Activated CD8-positive, alpha-beta T cell treated with anti-CD3 and anti-CD28 coated beads, Interleukin-2, amount 10 ng/mL, durations not matched to agents 7 days and 5 days (primary cell): ENCODE measurements at regions not wholly inside any gene's neighbourhood (a gene's known extent, or its start where the extent isn't known, plus 50 kb on each side); places are given as distances from the start of the nearest gene placed in this dataset.

ENCODE experiments used
- ATAC-seq: fragments of 150-1000 bp; cut with Tn5 transposase; one replicate; pipeline ENCODE4 v1.10.0; 2021; ENCODE audit warnings: moderate library complexity
- CTCF ChIA-PET: fragments of 350-600 bp; sonication (Branson Sonifier 250); formaldehyde crosslinking; loops from one replicate; lab custom pipeline; 2021; ENCODE audit warnings: antibody characterized with exemption; lab: Charles Lee
- POLR2A ChIA-PET: fragments of 350-600 bp; sonication (Branson Sonifier 250); formaldehyde crosslinking; loops from one replicate; lab custom pipeline; 2021; ENCODE audit warnings: antibody characterized with exemption; lab: Charles Lee
- DNase-seq: peaks from one replicate; pipeline ENCODE4 v3.0.0-alpha.2; 2020
- H3K27ac Mint-ChIP-seq: one replicate; pipeline ENCODE4 v1.8.0; 2021; ENCODE audit warnings: mild to moderate bottlenecking, mixed read lengths
- H3K27me3 Mint-ChIP-seq: one replicate; pipeline ENCODE4 v1.8.0; 2021; ENCODE audit warnings: low read depth, mixed read lengths
- H3K36me3 Mint-ChIP-seq: one replicate; pipeline ENCODE4 v1.8.0; 2021; ENCODE audit warnings: low read depth, mixed read lengths
- H3K4me1 Mint-ChIP-seq: one replicate; pipeline ENCODE4 v1.8.0; 2021; ENCODE audit warnings: low read depth, mixed read lengths
- H3K4me3 Mint-ChIP-seq: one replicate; pipeline ENCODE4 v1.8.0; 2021; ENCODE audit warnings: mild to moderate bottlenecking, mixed read lengths
- H3K9me3 Mint-ChIP-seq: one replicate; pipeline ENCODE4 v1.8.0; 2022; ENCODE audit warnings: mixed read lengths; ENCODE audit not compliant: insufficient read depth

- no peak for ATAC-seq
- Mint-ChIP-seq H3K9me3 (no peaks in the 10 kb centered on the region), H3K27me3 (no peaks in the 10 kb centered on the region), H3K27ac (no peak overlapping the region), H3K4me3 (no peak overlapping the region), H3K4me1 (no peaks in the 10 kb centered on the region), H3K36me3 (no peaks in the 10 kb centered on the region)
- ChIA-PET CTCF (no interaction called here), POLR2A (no interaction called here)
- DNase-seq, result no peak
Measured at GRCh38 chr4:1536579-1537409, 130.6 kb upstream of the NKX1-1 start.

- POLR2A ChIA-PET, result no interaction called here
- H3K36me3 Mint-ChIP-seq, result no peaks in the 10 kb centered on the region
- H3K4me3 Mint-ChIP-seq, result no peak overlapping the region
- DNase-seq (no peak), ATAC-seq (no peak)
- H3K27me3 Mint-ChIP-seq, result no peaks in the 10 kb centered on the region
- H3K4me1 Mint-ChIP-seq, result no peaks in the 10 kb centered on the region
- H3K9me3 Mint-ChIP-seq, result no peaks in the 10 kb centered on the region
- CTCF ChIA-PET, result no interaction called here
- H3K27ac Mint-ChIP-seq, result no peak overlapping the region
Measured at GRCh38 chr4:1535926-1536578, 129.8 kb upstream of the NKX1-1 start.

DNA sequence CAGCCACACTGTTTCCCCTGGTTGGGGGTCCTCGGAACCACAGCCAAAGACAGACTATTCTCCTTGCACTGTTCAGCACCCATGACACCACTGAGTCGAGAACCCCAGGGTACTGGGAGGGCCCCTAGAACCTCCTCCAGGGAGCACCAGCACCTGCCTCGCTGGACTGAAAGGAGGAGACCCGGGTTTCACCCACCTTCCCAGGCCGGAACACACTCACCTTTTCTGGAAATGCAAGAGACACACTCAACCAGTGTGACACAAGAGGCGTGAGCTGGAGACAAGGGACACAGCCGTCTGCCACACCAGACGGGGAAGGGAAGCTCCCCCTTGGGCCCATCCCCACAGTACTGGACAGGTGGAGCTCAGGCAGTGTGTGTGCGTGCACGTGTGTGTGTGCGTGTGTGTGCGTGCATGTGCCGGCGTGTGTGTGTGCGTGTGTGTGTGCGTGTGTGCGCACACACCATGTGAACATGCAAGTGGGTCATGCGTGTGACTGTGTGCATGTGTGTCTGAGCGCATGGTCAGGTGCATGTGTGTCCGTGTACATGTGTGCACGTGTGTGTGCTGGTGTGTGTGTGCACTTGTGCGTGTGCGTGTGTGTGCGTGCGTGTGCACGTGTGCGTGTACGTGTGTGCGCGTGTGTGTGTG, 128.8 kb upstream of the NKX1-1 start:
- Mint-ChIP-seq H3K4me3 (no peak overlapping the region), H3K4me1 (no peaks in the 10 kb centered on the region), H3K36me3 (no peaks in the 10 kb centered on the region), H3K27ac (no peak overlapping the region), H3K27me3 (no peaks in the 10 kb centered on the region), H3K9me3 (no peaks in the 10 kb centered on the region)
- CTCF ChIA-PET, result no interaction called here
- DNase-seq, result no peak
- POLR2A ChIA-PET, result no interaction called here
- ATAC-seq, result no peak

DNA sequence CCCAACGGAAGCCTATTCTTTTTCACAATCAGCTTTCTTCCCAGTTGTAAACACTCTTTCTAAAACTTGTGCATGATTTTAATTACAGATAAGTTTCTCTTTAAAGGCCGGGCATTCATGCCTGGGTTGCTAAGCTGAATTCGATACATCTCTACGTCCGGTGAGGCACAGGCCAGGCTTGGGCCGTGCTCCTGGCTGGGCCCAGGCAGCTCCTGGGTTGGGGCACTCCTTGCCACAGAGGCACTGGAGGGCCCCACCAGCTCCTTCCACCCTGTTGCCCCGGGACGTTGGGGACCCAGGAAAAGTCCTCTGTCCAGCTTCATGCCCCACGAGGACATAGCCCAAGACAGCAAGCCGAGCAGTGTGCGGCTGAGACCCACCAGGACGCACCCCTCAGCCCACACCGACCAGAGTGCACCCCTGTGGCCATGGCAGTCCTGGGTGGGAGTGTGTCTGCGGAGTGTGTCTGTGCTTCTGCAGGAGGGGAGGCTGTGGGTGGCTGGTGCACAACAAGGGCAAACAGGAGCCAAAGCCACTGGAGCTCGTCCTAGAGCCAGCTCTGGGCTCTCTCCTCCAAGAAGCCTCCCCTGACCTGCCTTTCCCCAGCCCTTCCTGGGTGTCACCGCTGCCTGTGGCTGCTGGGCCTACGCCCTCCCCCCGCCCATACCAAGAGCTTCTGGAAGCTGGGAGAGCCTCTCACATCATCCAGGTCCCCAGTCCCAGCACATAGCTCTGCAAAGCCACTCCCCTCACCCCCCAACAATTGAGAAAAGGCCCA, 128.0 kb upstream of the NKX1-1 start:
- ChIA-PET POLR2A (no interaction called here), CTCF (no interaction called here)
- ATAC-seq (no peak), DNase-seq (no peak)
- Mint-ChIP-seq H3K9me3 (no peaks in the 10 kb centered on the region), H3K4me3 (no peak overlapping the region), H3K36me3 (no peaks in the 10 kb centered on the region), H3K4me1 (no peaks in the 10 kb centered on the region), H3K27ac (no peak overlapping the region), H3K27me3 (peaks cover under 1% of the 10 kb centered on the region)

GRCh38 chr4:1533501-1534064, 127.3 kb upstream of the NKX1-1 start:
- Mint-ChIP-seq H3K4me1 (no peaks in the 10 kb centered on the region), H3K9me3 (no peaks in the 10 kb centered on the region), H3K27me3 (peaks cover 3% of the 10 kb centered on the region), H3K27ac (no peak overlapping the region), H3K4me3 (no peak overlapping the region), H3K36me3 (no peaks in the 10 kb centered on the region)
- ChIA-PET POLR2A (no interaction called here), CTCF (no interaction called here)
- DNase-seq (no peak), ATAC-seq (no peak)

DNA sequence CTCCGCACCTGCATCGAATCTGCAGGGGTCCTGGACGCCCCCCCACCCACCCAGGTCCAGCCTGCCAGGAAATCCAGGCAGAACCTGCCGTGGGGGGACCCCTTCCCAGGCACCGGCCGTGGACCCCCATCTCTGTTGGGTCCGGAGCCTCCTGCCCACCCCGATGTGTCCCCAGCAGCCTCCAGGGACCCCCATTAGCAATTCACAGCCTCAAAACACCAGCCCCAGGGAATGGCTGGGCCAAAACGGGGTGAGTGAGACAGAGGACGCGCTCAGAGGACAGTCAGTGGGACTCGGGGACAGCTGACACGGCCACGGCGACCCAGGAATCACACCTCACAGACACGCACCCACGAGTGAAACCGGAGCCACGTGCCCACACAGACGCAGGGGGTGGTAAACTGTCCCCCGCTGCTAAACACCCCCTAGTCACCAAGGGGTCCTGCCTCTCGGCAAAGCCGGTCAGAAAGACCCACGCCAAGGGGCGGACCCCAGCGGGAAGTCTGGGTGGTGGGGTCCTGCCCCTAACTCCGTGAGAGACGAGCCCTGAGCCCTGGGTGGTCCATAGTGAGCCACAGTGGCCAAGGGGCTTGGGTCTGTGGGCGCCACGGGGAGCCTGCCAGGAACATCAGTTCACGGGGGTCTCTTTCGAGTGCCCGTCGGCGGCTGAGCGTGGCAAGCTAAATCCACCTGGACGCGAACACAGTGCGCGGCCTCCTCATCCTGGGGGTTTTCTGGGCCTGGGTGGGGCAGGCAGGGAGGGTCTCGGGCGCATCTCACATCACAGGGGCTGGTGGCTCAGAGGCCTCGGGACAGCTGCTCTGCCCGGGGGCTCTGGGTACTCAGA, 126.5 kb upstream of the NKX1-1 start:
- ChIA-PET CTCF (no interaction called here), POLR2A (no interaction called here)
- Mint-ChIP-seq H3K36me3 (no peaks in the 10 kb centered on the region), H3K9me3 (no peaks in the 10 kb centered on the region), H3K27ac (no peak overlapping the region), H3K4me3 (no peak overlapping the region), H3K27me3 (peaks cover 5% of the 10 kb centered on the region), H3K4me1 (no peaks in the 10 kb centered on the region)
- DNase-seq, result no peak
- ATAC-seq, result no peak

DNA sequence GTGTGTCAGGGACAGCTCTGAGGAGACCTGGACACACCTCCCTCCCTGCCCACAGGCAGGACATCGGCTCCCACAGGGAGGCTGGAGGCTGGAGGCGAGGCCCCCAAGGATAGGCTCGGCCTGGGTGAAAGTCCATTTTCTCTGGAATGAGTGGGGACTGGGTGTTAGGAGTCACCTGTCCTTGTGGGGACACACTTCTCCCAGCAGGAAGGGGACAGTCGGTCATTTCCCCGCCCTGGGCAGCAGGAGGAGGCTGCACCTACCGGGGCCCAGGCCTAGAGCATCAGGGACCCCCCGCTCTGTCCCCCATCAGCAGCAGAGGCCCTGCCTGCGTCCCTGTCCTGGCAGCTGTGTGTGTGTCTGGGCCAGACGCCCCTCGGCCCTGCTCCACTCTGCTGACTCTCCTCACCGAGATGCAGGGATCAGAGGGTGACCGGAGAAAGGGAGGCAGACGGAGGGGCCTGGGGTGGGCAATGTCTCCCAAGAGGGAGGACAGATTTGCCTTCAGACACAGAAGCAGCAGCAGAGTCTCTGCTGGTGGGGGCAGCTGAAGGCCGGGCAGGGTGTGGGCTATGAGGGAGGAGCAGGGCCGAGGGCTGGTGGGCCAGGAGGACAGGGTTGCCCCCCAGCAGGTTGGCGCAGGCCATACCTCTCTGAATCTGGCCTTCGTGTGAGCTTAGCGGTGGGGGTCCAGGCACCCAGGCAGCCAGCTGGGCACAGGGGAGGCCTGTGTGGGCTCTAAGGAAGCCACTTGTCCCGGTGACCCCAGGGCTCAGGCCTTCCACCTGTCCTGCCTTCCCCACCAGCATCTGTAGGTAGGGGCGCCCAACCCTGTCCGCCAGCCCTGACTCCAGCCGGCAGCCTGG, 125.7 kb upstream of the NKX1-1 start:
- Mint-ChIP-seq H3K36me3 (no peaks in the 10 kb centered on the region), H3K4me1 (no peaks in the 10 kb centered on the region), H3K4me3 (no peak overlapping the region), H3K27ac (no peak overlapping the region), H3K9me3 (no peaks in the 10 kb centered on the region), H3K27me3 (peaks cover 8% of the 10 kb centered on the region)
- ATAC-seq (no peak), DNase-seq (no peak)
- CTCF ChIA-PET, result no interaction called here
- POLR2A ChIA-PET, result no interaction called here

GRCh38 chr4:1530356-1530755, 124.1 kb upstream of the NKX1-1 start:
- no peak for ATAC-seq
- no peaks in the 10 kb centered on the region for H3K4me1 Mint-ChIP-seq
- no peaks in the 10 kb centered on the region for H3K9me3 Mint-ChIP-seq
- POLR2A ChIA-PET, result no interaction called here
- H3K27me3 Mint-ChIP-seq, result peaks cover 11% of the 10 kb centered on the region
- no peaks in the 10 kb centered on the region for H3K36me3 Mint-ChIP-seq
- no peak overlapping the region for H3K4me3 Mint-ChIP-seq
- no peak for DNase-seq
- CTCF ChIA-PET, result no interaction called here
- H3K27ac Mint-ChIP-seq, result no peak overlapping the region

GRCh38 chr4:1524761-1525160, 118.5 kb upstream of the NKX1-1 start:
- Mint-ChIP-seq H3K27me3 (peaks cover 14% of the 10 kb centered on the region), H3K4me1 (no peaks in the 10 kb centered on the region), H3K4me3 (no peak overlapping the region), H3K27ac (no peak overlapping the region), H3K36me3 (no peaks in the 10 kb centered on the region), H3K9me3 (no peaks in the 10 kb centered on the region)
- ChIA-PET POLR2A (no interaction called here), CTCF (no interaction called here)
- ATAC-seq, result no peak
- DNase-seq, result no peak

DNA sequence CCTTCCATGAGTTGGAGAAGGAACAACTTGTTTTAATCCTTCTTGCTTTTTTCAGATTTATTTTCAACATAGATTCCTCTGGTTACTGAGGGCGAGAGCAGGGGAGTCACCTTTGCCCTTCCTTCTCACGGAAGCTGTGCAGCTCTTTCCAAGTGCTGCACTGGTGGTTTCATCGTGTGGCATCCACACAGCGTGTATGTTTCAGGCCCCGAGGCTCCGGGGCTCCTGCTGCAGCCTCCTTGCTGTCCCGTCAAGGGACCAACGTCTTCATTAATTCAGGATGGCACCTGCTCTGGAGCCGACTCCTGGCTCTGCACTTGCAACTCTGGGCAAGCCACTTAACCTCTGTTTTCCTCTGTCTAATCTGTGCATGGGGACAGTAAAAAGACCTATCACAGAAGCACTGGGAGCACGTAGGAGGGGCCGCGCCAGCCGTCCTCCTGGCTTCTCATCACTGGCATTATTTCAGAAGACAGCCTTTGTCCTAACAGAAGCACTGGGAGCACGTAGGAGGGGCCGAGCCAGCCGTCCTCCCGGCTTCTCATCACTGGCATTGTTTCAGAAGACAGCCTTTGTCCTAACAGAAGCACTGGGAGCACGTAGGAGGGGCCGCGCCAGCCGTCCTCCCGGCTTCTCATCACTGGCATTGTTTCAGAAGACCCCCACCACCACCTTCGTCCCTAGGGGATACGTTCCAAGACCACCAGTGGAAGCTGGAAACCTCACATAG, 117.8 kb upstream of the NKX1-1 start:
- Mint-ChIP-seq H3K27me3 (peaks cover 11% of the 10 kb centered on the region), H3K4me1 (no peaks in the 10 kb centered on the region), H3K4me3 (no peak overlapping the region), H3K9me3 (no peaks in the 10 kb centered on the region), H3K27ac (no peak overlapping the region), H3K36me3 (no peaks in the 10 kb centered on the region)
- POLR2A ChIA-PET, result no interaction called here
- ATAC-seq, result no peak
- DNase-seq, result no peak
- CTCF ChIA-PET, result no interaction called here
